H9 (cell line): ENCODE measurements at regions not wholly inside any gene's neighbourhood (a gene's known extent, or its start where the extent isn't known, plus 50 kb on each side); places are given as distances from the start of the nearest gene placed in this dataset.

Experiments
- DNase-seq: peaks from one replicate; pipeline ENCODE4 v3.0.0-alpha.2; 2017
- H2AFZ ChIP-seq: one replicate; pipeline ENCODE4 v1.6.1; 2013; ENCODE audit warnings: mild to moderate bottlenecking, low read length, control low read depth, moderate library complexity
- H2AK5ac ChIP-seq: 2 replicates; pipeline ENCODE4 v1.6.1; 2013; ENCODE audit warnings: low read length, control low read depth, mixed read lengths; ENCODE audit not compliant: insufficient read length
- H2BK120ac ChIP-seq: one replicate; pipeline ENCODE4 v1.6.1; 2013; ENCODE audit warnings: low read depth, mild to moderate bottlenecking, low read length, control low read depth, inconsistent platforms; ENCODE audit not compliant: poor library complexity, severe bottlenecking
- H2BK12ac ChIP-seq: 2 replicates; pipeline ENCODE4 v1.6.1; 2013; ENCODE audit warnings: low read length, control low read depth, mixed read lengths, low read depth; ENCODE audit not compliant: insufficient read length
- H2BK15ac ChIP-seq: 2 replicates; pipeline ENCODE4 v1.6.1; 2013; ENCODE audit warnings: low read depth, low read length, control low read depth
- H2BK20ac ChIP-seq: one replicate; pipeline ENCODE4 v1.6.1; 2013; ENCODE audit warnings: low read depth, mild to moderate bottlenecking, low read length, control low read depth, inconsistent platforms; ENCODE audit not compliant: poor library complexity, severe bottlenecking
- H2BK5ac ChIP-seq: 2 replicates; pipeline ENCODE4 v1.6.1; 2013; ENCODE audit warnings: low read length, control low read depth, mixed read lengths; ENCODE audit not compliant: insufficient read length
- H3K14ac ChIP-seq: 2 replicates; pipeline ENCODE4 v1.6.1; 2013; ENCODE audit warnings: low read length, control low read depth; ENCODE audit not compliant: insufficient read depth
- H3K18ac ChIP-seq: 2 replicates; pipeline ENCODE4 v1.6.1; 2013; ENCODE audit warnings: low read depth, mild to moderate bottlenecking, mixed read lengths, low read length, control low read depth; ENCODE audit not compliant: insufficient read length
- H3K23ac ChIP-seq: 2 replicates; pipeline ENCODE4 v1.6.1; 2013; ENCODE audit warnings: low read length, control low read depth, mixed read lengths, low read depth; ENCODE audit not compliant: insufficient read length
- H3K23me2 ChIP-seq: 2 replicates; pipeline ENCODE4 v1.6.1; 2013; ENCODE audit warnings: low read depth, mild to moderate bottlenecking, mixed read lengths, low read length, control low read depth; ENCODE audit not compliant: insufficient read length, poor library complexity, severe bottlenecking
- H3K27ac ChIP-seq: 2 replicates; pipeline ENCODE4 v1.5.1; 2013; ENCODE audit warnings: low read length, control low read depth, mixed read lengths, low read depth; ENCODE audit not compliant: insufficient read length
- H3K27me3 ChIP-seq: 2 replicates; pipeline ENCODE4 v1.6.1; 2013; ENCODE audit warnings: low read length, control low read depth, inconsistent platforms; ENCODE audit not compliant: insufficient read depth
- H3K4ac ChIP-seq: 2 replicates; pipeline ENCODE4 v1.6.1; 2013; ENCODE audit warnings: low read depth, mild to moderate bottlenecking, control low read depth, inconsistent platforms, low read length, moderate library complexity
- H3K4me1 ChIP-seq: 2 replicates; pipeline ENCODE4 v1.6.1; 2013; ENCODE audit warnings: low read length, control low read depth, inconsistent platforms; ENCODE audit not compliant: insufficient read depth
- H3K4me2 ChIP-seq: 2 replicates; pipeline ENCODE4 v1.6.1; 2013; ENCODE audit warnings: low read length, control low read depth, mixed read lengths; ENCODE audit not compliant: insufficient read length, insufficient read depth
- H3K56ac ChIP-seq: 2 replicates; pipeline ENCODE4 v1.6.1; 2013; ENCODE audit warnings: low read depth, mild to moderate bottlenecking, mixed read lengths, low read length, control low read depth; ENCODE audit not compliant: insufficient read length
- H3K79me1 ChIP-seq: 2 replicates; pipeline ENCODE4 v1.6.1; 2013; ENCODE audit warnings: low read depth, mild to moderate bottlenecking, moderate library complexity, low read length, control low read depth, inconsistent platforms; ENCODE audit not compliant: insufficient read depth, poor library complexity, severe bottlenecking
- H3K79me2 ChIP-seq: 2 replicates; pipeline ENCODE4 v1.6.1; 2013; ENCODE audit warnings: low read length, control low read depth, inconsistent platforms; ENCODE audit not compliant: insufficient read depth
- H3K9ac ChIP-seq: 2 replicates; pipeline ENCODE4 v1.6.1; 2013; ENCODE audit warnings: low read length, control low read depth, mixed read lengths; ENCODE audit not compliant: insufficient read length; ENCODE audit errors: extremely low read depth
- H3K9me3 ChIP-seq: one replicate; pipeline ENCODE4 v1.6.1; 2013; ENCODE audit warnings: low read depth, low read length, inconsistent platforms; ENCODE audit not compliant: control insufficient read depth
- H3T11ph ChIP-seq: one replicate; pipeline ENCODE4 v1.6.1; 2013; ENCODE audit warnings: mild to moderate bottlenecking, low read length, control low read depth, inconsistent platforms
- H4K20me1 ChIP-seq: one replicate; pipeline ENCODE4 v1.6.1; 2013; ENCODE audit not compliant: control insufficient read depth, insufficient read length, insufficient read depth
- H4K5ac ChIP-seq: 2 replicates; pipeline ENCODE4 v1.6.1; 2013; ENCODE audit warnings: low read depth, mild to moderate bottlenecking, mixed read lengths, low read length, control low read depth; ENCODE audit not compliant: insufficient read length
- H4K8ac ChIP-seq: replicated peaks from 2 replicates; pipeline ENCODE4 v1.6.1; 2013; ENCODE audit warnings: low read length, control low read depth, mixed read lengths, low read depth; ENCODE audit not compliant: insufficient read length
- H4K91ac ChIP-seq: 2 replicates; pipeline ENCODE4 v1.6.1; 2013; ENCODE audit warnings: low read depth, mild to moderate bottlenecking, moderate library complexity, mixed read lengths, low read length, control low read depth; ENCODE audit not compliant: insufficient read length
- H3K27ac Mint-ChIP-seq, 3 experiments: 2 replicates in 2 of 3; 3 replicates in 1 of 3; pipeline ENCODE4 v1.8.0; 2020 to 2021; ENCODE audit warnings: mixed read lengths in 3 of 3, mild to moderate bottlenecking in 1 of 3, moderate library complexity in 1 of 3
- H3K27me3 Mint-ChIP-seq: 2 replicates; pipeline ENCODE4 v1.8.0; 2021; ENCODE audit warnings: low read depth, mild to moderate bottlenecking, moderate library complexity, mixed read lengths
- H3K36me3 Mint-ChIP-seq, 3 experiments: 2 replicates in 2 of 3; 3 replicates in 1 of 3; pipeline ENCODE4 v1.8.0; 2020 to 2021; ENCODE audit warnings: low read depth in 3 of 3, mixed read lengths in 3 of 3; ENCODE audit not compliant: insufficient read depth in 1 of 3
- H3K4me1 Mint-ChIP-seq, 2 experiments: 2 replicates each; pipeline ENCODE4 v1.8.0; 2020; ENCODE audit warnings: mixed read lengths in 2 of 2
- H3K4me3 Mint-ChIP-seq, 2 experiments: 2 replicates in 1 of 2; 3 replicates in 1 of 2; pipeline ENCODE4 v1.8.0; 2020 to 2021; ENCODE audit warnings: mild to moderate bottlenecking in 2 of 2, mixed read lengths in 2 of 2, moderate library complexity in 1 of 2
- H3K9me3 Mint-ChIP-seq, 2 experiments: 2 replicates in 1 of 2; 3 replicates in 1 of 2; pipeline ENCODE4 v1.8.0; 2020; ENCODE audit warnings: mild to moderate bottlenecking in 2 of 2, mixed read lengths in 2 of 2, moderate library complexity in 1 of 2
- TF ChIP-seq, protein P1 (sequence below): fragments of 200-600 bp; sonication (generic); conservative IDR thresholded peaks from 3 replicates; pipeline ENCODE4 v1.8.0; 2021; ENCODE audit warnings: antibody characterized with exemption, mild to moderate bottlenecking

DNA sequence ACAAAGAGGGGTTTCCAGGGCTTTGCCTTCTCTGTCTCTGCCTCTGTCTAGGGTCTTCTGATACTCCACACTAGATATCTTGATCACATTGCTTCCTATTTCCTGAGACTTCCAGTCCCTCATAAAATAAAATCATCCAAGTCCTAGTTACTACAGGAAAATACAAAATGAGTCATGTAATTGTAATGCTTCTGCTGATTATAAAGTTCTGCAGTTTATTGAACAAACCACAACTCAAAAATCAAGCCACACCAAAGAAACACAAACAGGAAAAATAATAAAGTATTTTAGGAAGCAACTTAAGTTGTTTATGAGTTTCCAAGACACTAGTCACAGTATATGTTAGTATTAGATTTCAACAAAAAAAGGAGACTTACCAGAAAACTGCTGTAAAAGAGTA is 695.1 kb upstream of the GALNTL6 start:
- Histone ChIP-seq H3K4me1 (no peaks in the 10 kb centered on the region), H3K4ac (no peak overlapping the region), H2BK5ac (no peak overlapping the region), H4K8ac (no peak overlapping the region), H3K27ac (no peak overlapping the region), H4K91ac (no peak overlapping the region), H2AK5ac (no peak overlapping the region), H2BK15ac (no peak overlapping the region), H2BK12ac (no peak overlapping the region), H3K9ac (no peak overlapping the region), H4K20me1 (no peaks in the 10 kb centered on the region), H3K4me2 (no peak overlapping the region), H2BK120ac (no peak overlapping the region), H3K27me3 (no peaks in the 10 kb centered on the region), H2AFZ (no peak overlapping the region), H3T11ph (no peak overlapping the region), H3K79me1 (no peaks in the 10 kb centered on the region), H3K9me3 (no peaks in the 10 kb centered on the region), H2BK20ac (no peak overlapping the region), H3K23ac (no peak overlapping the region), H3K79me2 (no peaks in the 10 kb centered on the region), H3K56ac (no peak overlapping the region), H3K14ac (no peak overlapping the region), H4K5ac (no peak overlapping the region), H3K18ac (no peak overlapping the region), H3K23me2 (no peaks in the 10 kb centered on the region)
- Mint-ChIP-seq H3K9me3 (no peaks in the 10 kb centered on the region), H3K4me1 (no peaks in the 10 kb centered on the region), H3K36me3 (no peaks in the 10 kb centered on the region), H3K27me3 (no peaks in the 10 kb centered on the region), H3K27ac (no peak overlapping the region), H3K4me3 (no peak overlapping the region)
- DNase-seq, result no peak
- TF ChIP-seq, protein P1, sequence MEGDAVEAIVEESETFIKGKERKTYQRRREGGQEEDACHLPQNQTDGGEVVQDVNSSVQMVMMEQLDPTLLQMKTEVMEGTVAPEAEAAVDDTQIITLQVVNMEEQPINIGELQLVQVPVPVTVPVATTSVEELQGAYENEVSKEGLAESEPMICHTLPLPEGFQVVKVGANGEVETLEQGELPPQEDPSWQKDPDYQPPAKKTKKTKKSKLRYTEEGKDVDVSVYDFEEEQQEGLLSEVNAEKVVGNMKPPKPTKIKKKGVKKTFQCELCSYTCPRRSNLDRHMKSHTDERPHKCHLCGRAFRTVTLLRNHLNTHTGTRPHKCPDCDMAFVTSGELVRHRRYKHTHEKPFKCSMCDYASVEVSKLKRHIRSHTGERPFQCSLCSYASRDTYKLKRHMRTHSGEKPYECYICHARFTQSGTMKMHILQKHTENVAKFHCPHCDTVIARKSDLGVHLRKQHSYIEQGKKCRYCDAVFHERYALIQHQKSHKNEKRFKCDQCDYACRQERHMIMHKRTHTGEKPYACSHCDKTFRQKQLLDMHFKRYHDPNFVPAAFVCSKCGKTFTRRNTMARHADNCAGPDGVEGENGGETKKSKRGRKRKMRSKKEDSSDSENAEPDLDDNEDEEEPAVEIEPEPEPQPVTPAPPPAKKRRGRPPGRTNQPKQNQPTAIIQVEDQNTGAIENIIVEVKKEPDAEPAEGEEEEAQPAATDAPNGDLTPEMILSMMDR, result no peak
